Activated CD4-positive, alpha-beta T cell treated with anti-CD3 and anti-CD28 coated beads for 48 hours (primary cell): ENCODE measurements at regions not wholly inside any gene's neighbourhood (a gene's known extent, or its start where the extent isn't known, plus 50 kb on each side); places are given as distances from the start of the nearest gene placed in this dataset.
"Not testable (repeated sequence)": the region's sequence is repeated elsewhere in the genome, so short reads cannot be mapped to it uniquely, and the experiment has no call there.

ENCODE experiments used
- DNase-seq: peaks from one replicate; pipeline ENCODE4 v3.0.0-alpha.2; 2020

DNA sequence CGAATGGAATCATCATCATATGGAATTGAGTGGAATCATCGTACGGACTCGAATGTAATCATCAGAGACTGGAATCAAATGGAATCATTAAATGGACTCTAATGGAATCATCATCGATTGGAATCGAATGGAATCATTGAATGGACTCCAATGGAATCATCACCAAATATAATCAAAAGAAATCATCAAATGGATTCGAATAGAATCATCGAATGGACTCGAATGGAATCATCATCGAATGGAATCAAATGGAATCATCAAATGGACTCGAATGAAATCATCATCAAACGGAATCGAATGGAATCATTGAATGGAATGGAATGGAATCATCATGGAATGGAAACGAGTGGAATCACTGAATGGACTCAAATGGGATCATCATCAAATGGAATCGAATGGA, 233.5 kb downstream of the SHCBP1 start:
- peak; percentile 23 for DNase-seq

DNA sequence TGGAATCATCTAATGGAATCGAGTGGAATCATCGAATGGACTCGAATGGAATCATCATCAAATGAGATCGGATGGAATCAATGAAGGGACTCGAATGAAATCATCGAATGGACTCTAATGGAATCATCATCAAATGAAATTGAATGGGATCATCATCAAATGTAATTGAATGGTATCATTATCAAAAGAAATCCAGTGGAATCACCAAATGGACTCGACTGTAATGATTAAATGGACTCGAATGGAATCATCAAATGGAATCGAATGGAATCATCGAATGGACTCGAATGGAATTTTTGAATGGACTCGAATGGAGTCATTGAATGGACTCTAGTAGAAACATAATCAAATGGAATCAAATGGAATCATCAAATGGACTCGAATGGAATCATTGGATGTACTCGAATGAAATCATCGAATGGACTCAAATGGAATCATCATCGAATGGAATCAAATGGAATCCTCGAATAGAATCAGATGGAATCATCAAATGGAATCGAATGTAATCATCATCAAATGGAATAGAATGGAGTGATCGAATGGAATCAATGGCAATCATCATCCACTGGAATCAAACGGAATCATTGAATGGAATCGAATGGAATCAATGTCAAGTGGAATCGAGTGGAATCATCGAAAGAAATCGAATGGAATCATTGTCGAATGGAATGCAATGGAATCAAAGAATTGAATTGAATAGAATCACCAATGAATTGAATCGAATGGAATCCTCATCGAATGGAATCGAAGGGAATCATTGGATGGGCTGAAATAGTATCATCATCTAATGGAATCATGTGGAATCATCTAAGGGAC, 234.2 kb downstream of the SHCBP1 start:
- DNase-seq, result not testable (repeated sequence)

DNA sequence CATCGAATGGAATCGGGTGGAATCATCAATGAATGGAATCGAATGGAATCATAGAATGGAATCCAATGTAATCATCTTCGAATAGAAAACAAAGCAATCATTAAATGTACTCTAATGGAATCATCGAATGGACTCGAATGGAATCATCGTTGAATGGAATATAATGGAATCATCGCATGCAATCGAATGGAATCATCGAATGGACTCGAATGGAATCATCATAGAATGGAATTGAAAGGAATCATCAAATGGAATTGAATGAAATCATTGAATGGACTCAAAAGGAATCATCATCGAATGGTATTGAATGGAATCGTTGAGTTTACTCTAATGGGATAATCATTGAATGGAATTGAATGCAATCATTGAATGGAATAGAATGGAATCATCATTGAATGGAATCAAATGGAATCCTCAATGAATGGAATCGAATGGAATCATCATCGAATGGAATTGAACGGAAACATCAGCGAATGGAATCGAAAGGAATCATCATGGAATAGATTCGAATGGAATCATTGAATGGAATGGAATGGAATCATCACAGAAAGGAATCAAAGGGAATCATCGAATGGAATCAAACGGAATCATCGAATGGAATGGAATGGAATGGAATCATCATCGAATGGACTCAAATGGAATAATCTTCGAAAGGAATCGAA, 234.9 kb downstream of the SHCBP1 start:
- not testable (repeated sequence) for DNase-seq

DNA sequence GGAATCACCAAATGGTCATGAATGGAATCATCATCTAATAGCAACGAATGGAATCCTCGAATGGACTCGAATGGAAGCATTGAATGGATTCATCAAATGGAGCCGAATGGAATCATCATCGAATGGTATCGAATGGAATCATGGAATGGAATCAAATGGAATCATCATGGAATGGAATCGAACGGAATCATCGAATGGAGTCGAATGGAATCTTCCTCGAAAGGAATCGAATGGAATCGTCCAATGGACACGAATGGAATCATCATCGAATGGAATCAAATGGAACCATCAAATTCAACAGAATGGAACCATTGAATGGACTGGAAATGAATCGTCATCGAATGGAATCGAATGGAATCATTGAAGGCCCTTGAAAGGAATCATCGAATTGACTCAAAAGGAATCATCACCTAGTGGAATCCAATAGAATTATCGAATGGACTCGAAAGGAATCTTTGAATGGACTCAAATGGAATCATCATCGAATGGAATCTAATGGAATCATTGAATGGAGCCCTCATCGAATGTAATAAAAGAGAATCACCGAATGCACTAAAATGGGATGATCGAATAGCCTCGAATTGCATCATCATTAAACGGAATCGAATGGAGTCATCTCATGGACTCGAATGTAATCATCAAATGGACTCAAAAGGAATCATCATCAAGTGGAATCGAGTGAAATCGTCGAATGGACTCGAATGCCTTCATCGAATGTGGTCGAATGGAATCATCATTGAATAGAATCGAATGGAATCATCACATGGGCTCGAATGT, 236.7 kb downstream of the SHCBP1 start:
- not testable (repeated sequence) for DNase-seq

DNA sequence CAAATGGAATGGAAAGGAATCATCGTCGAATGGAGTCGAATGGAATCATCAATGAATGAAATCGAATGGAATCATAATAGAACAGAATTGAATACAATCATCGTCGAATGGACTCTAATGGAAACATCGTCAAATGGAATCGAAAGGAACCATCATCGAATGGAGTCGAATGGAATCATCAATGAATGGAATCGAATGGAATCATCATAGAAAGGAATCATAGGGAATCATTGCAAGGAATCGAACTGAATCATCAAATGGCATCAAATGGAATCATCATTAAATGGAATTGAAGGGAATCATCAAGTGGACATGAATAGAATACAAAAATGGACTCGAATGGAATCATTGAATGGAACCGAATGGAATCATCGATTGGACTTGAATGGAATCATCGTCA, 237.6 kb downstream of the SHCBP1 start:
- DNase-seq, result not testable (repeated sequence)

DNA sequence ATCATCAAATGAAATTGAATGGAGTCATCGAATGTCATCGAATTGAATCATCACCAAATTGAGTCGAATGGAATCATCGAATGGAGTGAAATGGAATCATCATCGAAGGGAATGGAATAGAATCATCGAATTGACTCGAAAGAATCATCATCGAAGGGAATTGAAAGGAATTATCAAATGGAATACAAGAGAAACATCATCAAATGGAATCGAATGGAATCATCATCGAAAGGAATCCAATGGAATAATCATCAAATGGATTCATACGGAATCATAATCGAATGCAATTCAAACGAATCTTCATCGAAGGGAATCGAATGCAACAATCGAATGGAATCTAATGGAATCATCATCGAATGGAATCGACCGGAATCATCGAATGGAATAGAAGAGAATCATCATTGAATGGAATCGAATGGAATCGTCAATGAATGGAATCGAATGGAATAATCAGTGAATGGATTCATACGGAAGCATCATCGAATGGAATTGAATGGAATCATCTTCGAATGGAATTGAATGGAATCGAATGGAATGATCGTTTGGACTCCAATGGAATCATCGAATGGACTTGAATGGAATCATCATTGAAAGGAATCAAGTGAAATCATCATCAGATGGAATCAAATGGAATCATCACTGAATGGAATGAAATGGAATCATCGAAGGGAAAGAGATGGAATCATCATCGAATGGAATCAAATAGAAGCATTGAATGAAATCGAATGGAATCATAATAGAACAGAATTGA, 238.2 kb downstream of the SHCBP1 start:
- DNase-seq, result not testable (repeated sequence)

DNA sequence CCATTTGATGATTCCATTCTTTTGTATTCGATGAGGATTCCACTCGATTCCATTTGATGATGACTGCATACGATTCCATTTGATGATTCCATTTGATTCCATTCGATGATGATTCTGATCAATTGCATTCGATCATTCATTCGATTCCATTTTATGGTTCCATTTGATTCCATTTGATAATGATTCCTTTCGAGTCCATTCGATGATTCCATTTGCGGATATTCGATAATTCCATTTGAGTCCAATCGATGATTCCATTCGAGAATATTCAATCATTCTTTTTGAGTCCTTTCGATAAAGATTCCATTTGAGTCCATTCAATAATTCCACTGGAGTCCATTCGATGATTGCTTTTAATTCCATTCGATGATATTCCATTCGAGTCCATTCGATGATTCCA, 239.1 kb downstream of the SHCBP1 start:
- DNase-seq, result not testable (repeated sequence)

DNA sequence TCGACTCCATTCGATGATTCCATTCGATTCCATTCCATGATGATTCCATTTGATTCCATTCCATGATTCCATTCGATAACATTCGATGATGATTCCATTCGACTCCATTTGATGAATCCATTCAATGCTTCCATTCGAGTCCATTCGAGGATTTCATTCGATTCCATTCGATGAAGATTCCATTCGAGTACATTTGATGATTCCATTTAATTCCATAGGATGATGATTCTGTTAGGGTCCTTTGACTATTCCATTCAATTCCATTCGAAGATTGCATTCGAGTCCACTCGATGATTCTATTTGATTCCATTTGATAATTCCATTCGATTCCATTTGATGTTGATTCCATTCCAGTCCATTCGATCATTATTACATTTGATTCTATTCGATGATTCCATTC, 239.8 kb downstream of the SHCBP1 start:
- not testable (repeated sequence) for DNase-seq
